GM12891 (cell line): ENCODE measurements at regions not wholly inside any gene's neighbourhood (a gene's known extent, or its start where the extent isn't known, plus 50 kb on each side); places are given as distances from the start of the nearest gene placed in this dataset.
"Not testable (repeated sequence)": the region's sequence is repeated elsewhere in the genome, so short reads cannot be mapped to it uniquely, and the experiment has no call there.

Experiments used
- POLR2A ChIP-seq: IDR thresholded peaks from 2 replicates; pipeline ENCODE4 v1.6.1; 2011; ENCODE audit warnings: low read depth, low read length, control low read depth
- POLR2AphosphoS5 ChIP-seq: IDR thresholded peaks from 2 replicates; pipeline ENCODE4 v1.6.1; 2011; ENCODE audit warnings: low read depth, low read length, control low read depth

DNA sequence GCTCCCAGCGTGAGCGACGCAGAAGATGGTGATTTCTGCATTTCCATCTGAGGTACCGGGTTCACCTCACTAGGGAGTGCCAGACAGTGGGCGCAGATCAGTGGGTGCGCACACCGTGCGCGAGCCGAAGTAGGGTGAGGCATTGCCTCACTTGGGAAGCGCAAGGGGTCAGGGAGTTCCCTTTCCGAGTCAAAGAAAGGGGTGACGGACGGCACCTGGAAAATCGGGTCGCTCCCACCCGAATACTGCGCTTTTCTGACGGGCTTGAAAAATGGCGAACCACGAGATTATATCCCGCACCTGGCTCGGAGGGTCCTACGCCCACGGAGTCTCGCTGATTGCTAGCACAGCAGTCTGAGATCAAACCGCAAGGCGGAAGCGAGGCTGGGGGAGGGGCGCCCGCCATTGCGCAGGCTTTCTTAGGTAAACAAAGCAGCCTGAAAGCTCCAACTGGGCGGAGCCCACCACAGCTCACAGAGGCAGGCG is 175.8 kb downstream of the PPP1R3A start:
- not testable (repeated sequence) for TF ChIP-seq POLR2A, POLR2AphosphoS5
